Mucosa of descending colon (tissue), 3 donors: ENCODE measurements at regions not wholly inside any gene's neighbourhood (a gene's known extent, or its start where the extent isn't known, plus 50 kb on each side); places are given as distances from the start of the nearest gene placed in this dataset.

Experiments
- ATAC-seq: fragments of 200-7000 bp; cut with Tn5 transposase; one replicate; pipeline ENCODE4 v1.9.1; 2020; ENCODE audit warnings: mild to moderate bottlenecking, moderate library complexity
- DNase-seq, 3 donors: peaks; one replicate each; pipeline ENCODE4 v3.0.0-alpha.2; 2020
- H3K36me3 ChIP-seq: fragments of 200-600 bp; one replicate; pipeline ENCODE4 v1.8.0; 2021; ENCODE audit warnings: low read depth, mild to moderate bottlenecking
- H3K4me1 ChIP-seq: fragments of 200-600 bp; one replicate; pipeline ENCODE4 v1.8.0; 2021; ENCODE audit warnings: low read depth, mild to moderate bottlenecking
- H3K4me3 ChIP-seq: fragments of 200-600 bp; one replicate; pipeline ENCODE4 v1.8.0; 2021; ENCODE audit warnings: mild to moderate bottlenecking
- H3K9me3 ChIP-seq: fragments of 200-600 bp; one replicate; pipeline ENCODE4 v1.8.0; 2021; ENCODE audit warnings: mild to moderate bottlenecking
- intact Hi-C, 2 donors: fragments of 100-400 bp; cut with DNase I in 1 of 2; cut with micrococcal nuclease in 1 of 2; formaldehyde crosslinking; loops; one replicate each; pipeline versions ENCODE4 v1.11.0 to v1.11.1; 2022; cut with DNase I, micrococcal nuclease
- TF ChIP-seq, protein P1 (sequence below): fragments of 200-600 bp; IDR thresholded peaks from one replicate; pipeline ENCODE4 v1.8.0; 2022; ENCODE audit warnings: antibody characterized with exemption, mild to moderate bottlenecking
- donor health status: DM: no; HTN: no; CAD: no; lungs with moderate emphysema.
- donor health status: DM: no; HTN: no; CAD: no.
- donor health status: DM: no; HTN: yes; CAD: no.

DNA sequence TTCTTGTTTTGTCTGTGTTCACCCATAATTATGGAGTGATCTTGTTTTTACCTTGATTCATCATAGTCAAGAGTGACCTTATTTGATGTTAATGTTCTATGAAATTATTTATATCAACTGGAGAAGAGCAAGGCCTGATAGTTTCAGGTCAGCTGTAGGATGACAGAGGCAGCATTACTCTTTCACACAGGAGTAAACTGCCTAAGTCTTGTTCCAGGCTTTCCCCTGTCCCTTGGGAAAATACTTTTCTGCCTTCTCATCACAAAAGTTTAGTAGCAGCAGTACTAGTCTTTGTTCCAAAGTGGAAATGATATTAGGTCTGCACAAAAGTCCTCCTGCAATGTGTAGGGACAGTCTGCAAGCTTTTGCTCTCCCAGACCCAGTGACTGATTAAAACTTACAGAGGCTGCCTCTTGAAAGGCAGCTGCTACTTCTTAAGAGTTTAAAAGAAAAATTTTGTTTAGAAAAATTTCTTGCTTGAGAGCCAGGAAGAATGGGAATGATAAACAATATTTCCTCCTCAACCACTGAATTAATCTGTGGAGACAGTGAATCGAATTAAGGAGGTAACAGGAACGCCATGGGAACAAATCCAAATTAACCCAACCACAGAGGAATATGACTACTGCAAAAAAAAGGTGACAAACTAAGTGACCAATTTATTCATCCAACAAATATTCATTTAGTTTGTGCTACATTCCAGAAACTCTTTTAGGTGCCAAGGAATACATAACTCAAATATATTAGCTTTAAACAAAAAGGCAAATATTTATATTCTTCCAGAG is 991.4 kb upstream of the PABPC4L start:
- no peaks in the 10 kb centered on the region for H3K4me1 ChIP-seq
- H3K36me3 ChIP-seq = no peaks in the 10 kb centered on the region
- DNase-seq (no peak), ATAC-seq (no peak)
- intact Hi-C loops = no loop called here
- TF ChIP-seq, protein P1, sequence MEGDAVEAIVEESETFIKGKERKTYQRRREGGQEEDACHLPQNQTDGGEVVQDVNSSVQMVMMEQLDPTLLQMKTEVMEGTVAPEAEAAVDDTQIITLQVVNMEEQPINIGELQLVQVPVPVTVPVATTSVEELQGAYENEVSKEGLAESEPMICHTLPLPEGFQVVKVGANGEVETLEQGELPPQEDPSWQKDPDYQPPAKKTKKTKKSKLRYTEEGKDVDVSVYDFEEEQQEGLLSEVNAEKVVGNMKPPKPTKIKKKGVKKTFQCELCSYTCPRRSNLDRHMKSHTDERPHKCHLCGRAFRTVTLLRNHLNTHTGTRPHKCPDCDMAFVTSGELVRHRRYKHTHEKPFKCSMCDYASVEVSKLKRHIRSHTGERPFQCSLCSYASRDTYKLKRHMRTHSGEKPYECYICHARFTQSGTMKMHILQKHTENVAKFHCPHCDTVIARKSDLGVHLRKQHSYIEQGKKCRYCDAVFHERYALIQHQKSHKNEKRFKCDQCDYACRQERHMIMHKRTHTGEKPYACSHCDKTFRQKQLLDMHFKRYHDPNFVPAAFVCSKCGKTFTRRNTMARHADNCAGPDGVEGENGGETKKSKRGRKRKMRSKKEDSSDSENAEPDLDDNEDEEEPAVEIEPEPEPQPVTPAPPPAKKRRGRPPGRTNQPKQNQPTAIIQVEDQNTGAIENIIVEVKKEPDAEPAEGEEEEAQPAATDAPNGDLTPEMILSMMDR = no peak
- H3K9me3 ChIP-seq = no peaks in the 10 kb centered on the region
- H3K4me3 ChIP-seq = no peak overlapping the region

DNA sequence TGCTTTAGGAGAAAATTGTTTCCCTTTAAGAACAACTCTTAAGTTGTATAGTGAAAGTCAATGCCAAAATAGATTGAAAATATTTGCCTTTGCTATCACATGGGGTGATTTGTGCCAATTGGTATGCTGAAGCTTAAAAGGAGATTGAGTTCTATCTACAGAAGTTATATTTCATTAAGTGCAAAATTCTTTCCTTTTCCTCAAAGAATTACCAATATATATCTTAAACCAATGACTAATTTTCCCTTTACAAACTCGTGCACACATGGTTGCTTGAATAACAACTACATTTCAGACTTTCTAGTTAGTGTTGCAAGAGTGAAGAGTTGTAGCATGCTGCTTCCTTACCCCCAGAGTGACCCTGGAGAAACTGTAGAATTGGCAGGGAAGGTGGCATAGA is 990.0 kb upstream of the PABPC4L start:
- DNase-seq (no peak), ATAC-seq (no peak)
- Histone ChIP-seq H3K4me3 (no peak overlapping the region), H3K9me3 (no peaks in the 10 kb centered on the region), H3K36me3 (no peaks in the 10 kb centered on the region), H3K4me1 (no peaks in the 10 kb centered on the region)
- TF ChIP-seq, protein P1 = no peak
- intact Hi-C loops = no loop called here

DNA sequence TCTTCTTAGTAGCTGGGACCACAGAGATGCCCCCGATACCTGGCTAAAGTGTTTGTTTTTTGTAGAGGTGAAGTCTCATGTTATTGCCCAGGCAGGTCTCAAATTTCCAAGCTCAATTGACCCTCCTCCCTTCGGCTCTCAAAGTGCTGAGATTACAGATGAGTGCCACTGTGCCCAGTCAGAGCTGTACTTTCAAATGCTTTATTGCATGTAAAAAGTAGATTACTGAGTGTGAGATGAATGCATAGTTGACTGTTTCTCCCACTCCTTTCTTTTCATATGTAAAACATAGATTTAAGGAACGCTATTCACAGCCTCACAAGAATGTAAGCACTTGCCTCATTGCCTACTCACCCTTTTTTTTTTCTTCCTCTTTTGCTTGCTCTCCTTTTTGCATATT is 984.4 kb upstream of the PABPC4L start:
- no peak for ATAC-seq
- Histone ChIP-seq H3K36me3 (no peaks in the 10 kb centered on the region), H3K9me3 (no peaks in the 10 kb centered on the region), H3K4me1 (no peaks in the 10 kb centered on the region), H3K4me3 (no peak overlapping the region)
- no peak for DNase-seq
- TF ChIP-seq, protein P1 = no peak
- intact Hi-C loops = no loop called here

DNA sequence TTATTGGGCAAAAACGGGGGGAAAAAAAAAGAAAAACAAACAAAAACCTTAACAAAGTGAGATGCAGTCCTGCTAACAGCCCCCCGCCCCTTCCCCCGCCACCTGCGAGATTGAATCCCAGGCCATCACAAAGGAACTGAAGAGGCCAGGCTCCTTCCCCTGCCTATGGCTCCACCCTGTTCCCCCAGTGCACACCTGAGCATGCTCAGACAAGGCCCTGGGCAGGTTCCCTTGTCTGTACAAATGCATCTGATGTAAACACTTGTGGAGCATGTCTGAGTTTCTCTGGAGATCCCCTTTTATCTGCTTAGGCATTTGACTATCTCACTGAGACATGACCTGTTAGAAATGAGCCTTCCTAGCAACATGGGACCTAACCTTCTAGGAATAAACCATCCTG is 983.7 kb upstream of the PABPC4L start:
- H3K9me3 ChIP-seq = no peaks in the 10 kb centered on the region
- no peaks in the 10 kb centered on the region for H3K4me1 ChIP-seq
- TF ChIP-seq, protein P1 = no peak
- no peaks in the 10 kb centered on the region for H3K36me3 ChIP-seq
- no peak for DNase-seq
- H3K4me3 ChIP-seq = no peak overlapping the region
- no peak for ATAC-seq
- intact Hi-C loops = no loop called here

DNA sequence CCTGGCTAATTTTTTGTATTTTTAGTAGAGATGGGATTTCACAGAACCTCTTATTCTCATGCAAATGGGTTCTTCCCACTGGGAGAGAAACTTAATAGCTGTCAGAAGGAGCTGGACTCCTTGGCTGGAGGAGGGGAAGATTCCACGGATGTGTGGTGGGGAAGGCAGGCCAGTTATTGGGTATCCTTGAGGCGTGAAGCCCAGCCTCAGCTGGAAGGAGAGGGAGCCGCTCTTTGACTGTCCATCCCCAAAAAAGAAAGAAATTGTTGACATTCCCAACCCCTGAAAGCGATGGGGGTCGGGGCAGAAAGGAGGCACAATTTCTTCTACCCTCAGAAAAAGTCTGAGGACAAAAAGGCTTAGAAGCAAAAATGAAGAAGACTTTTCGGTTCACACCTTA is 983.1 kb upstream of the PABPC4L start:
- ATAC-seq (no peak), DNase-seq (no peak)
- intact Hi-C loops = no loop called here
- no peaks in the 10 kb centered on the region for H3K9me3 ChIP-seq
- no peaks in the 10 kb centered on the region for H3K4me1 ChIP-seq
- TF ChIP-seq, protein P1 = no peak
- no peak overlapping the region for H3K4me3 ChIP-seq
- H3K36me3 ChIP-seq = no peaks in the 10 kb centered on the region
